ENCODE measurements at regions not wholly inside any gene's neighbourhood (a gene's known extent, or its start where the extent isn't known, plus 50 kb on each side); places are given as distances from the start of the nearest gene placed in this dataset.

GRCh38 chr11:116053548-116053919 is 549.3 kb upstream of the CADM1 start:
- peaks cover 16% of the 10 kb centered on the region for H3K4me1 Mint-ChIP-seq
- H3K27ac Mint-ChIP-seq, result no peak overlapping the region
- no peak for TF ChIP-seq CTCF (IDR thresholded peaks at IDR 0.05; ENCODE audit: unreplicated experiment in 3 of 3)
- peaks cover 25% of the 10 kb centered on the region for H3K27me3 Mint-ChIP-seq (ENCODE audit: low read depth)
- H3K36me3 Mint-ChIP-seq (ENCODE audit: low read depth), result no peaks in the 10 kb centered on the region
- H3K4me3 Mint-ChIP-seq, result no peak overlapping the region
- no peaks in the 10 kb centered on the region for H3K9me3 Mint-ChIP-seq

GRCh38 chr11:116052603-116053547 is 548.7 kb upstream of the CADM1 start:
- Mint-ChIP-seq H3K9me3 (no peaks in the 10 kb centered on the region), H3K27me3 (ENCODE audit: low read depth) (peaks cover 25% of the 10 kb centered on the region), H3K4me1 (peaks cover 16% of the 10 kb centered on the region), H3K27ac (no peak overlapping the region), H3K36me3 (ENCODE audit: low read depth) (no peaks in the 10 kb centered on the region), H3K4me3 (no peak overlapping the region)
- TF ChIP-seq CTCF (IDR thresholded peaks at IDR 0.05; ENCODE audit: unreplicated experiment in 3 of 3), result no peak

GRCh38 chr11:116051494-116051893 is 547.3 kb upstream of the CADM1 start:
- no peak overlapping the region for H3K4me3 Mint-ChIP-seq
- no peaks in the 10 kb centered on the region for H3K9me3 Mint-ChIP-seq
- H3K4me1 Mint-ChIP-seq, result peaks cover 16% of the 10 kb centered on the region
- H3K27ac Mint-ChIP-seq, result no peak overlapping the region
- no peak for TF ChIP-seq CTCF (IDR thresholded peaks at IDR 0.05; ENCODE audit: unreplicated experiment in 3 of 3)
- H3K36me3 Mint-ChIP-seq (ENCODE audit: low read depth), result no peaks in the 10 kb centered on the region
- peaks cover 24% of the 10 kb centered on the region for H3K27me3 Mint-ChIP-seq (ENCODE audit: low read depth)

DNA sequence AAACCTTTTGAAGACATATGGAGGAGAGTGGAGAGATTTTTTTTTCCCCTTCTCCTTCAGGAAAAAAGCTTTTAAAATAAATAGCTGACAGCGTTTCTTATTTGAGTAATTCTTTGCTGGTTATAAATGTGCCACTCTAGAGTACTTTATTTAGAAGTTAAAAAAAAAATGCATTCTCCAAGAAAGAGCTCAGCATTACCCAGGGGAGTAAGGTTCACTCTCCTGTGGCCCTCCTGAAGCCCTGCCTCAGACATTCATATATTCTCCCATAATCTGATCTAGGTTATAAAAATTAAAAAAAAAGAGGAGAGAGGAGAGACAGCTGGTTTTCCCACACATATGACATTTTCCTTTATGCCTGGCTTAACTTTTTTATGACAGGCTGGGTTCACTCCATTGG is 545.2 kb upstream of the CADM1 start:
- Mint-ChIP-seq H3K4me3 (no peak overlapping the region), H3K27me3 (ENCODE audit: low read depth) (peaks cover 25% of the 10 kb centered on the region), H3K4me1 (peaks cover 24% of the 10 kb centered on the region), H3K36me3 (ENCODE audit: low read depth) (no peaks in the 10 kb centered on the region), H3K9me3 (no peaks in the 10 kb centered on the region), H3K27ac (peak overlapping the region; percentile 32 to 73 (median 38))
- no peak for TF ChIP-seq CTCF (IDR thresholded peaks at IDR 0.05; ENCODE audit: unreplicated experiment in 3 of 3)

DNA sequence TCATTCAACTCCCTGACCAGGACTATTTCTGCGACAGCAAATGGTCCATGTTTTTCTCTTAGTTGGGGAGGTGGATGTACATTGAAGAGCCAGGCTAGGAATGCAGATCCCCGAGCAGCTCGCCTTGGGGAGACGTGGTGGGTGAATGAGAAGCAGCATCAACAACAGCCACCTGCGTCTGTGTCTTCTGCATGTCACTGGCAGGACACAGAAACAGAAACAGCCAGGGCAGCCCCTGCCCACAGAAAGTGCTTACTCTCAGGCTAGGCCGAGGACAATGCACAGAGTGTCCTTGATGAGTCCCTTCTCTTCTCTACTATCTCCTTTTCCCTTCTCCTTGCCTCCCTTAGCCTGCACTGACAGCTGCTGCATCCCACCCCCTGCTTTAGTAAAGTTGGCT is 541.9 kb upstream of the CADM1 start:
- H3K4me1 Mint-ChIP-seq, result peaks cover 24% of the 10 kb centered on the region
- peaks cover 27% of the 10 kb centered on the region for H3K27me3 Mint-ChIP-seq (ENCODE audit: low read depth)
- no peak overlapping the region for H3K27ac Mint-ChIP-seq
- H3K4me3 Mint-ChIP-seq, result no peak overlapping the region
- no peaks in the 10 kb centered on the region for H3K36me3 Mint-ChIP-seq (ENCODE audit: low read depth)
- no peaks in the 10 kb centered on the region for H3K9me3 Mint-ChIP-seq
- TF ChIP-seq CTCF (IDR thresholded peaks at IDR 0.05; ENCODE audit: unreplicated experiment in 3 of 3), result no peak

- no peak overlapping the region for H3K4me3 Mint-ChIP-seq
- H3K27me3 Mint-ChIP-seq (ENCODE audit: low read depth), result peaks cover 23% of the 10 kb centered on the region
- peaks cover 20% of the 10 kb centered on the region for H3K4me1 Mint-ChIP-seq
- H3K27ac Mint-ChIP-seq, result peak overlapping the region in 1 of 3 experiments; percentile 65
- no peaks in the 10 kb centered on the region for H3K36me3 Mint-ChIP-seq (ENCODE audit: low read depth)
- no peaks in the 10 kb centered on the region for H3K9me3 Mint-ChIP-seq
- no peak for TF ChIP-seq CTCF (IDR thresholded peaks at IDR 0.05; ENCODE audit: unreplicated experiment in 3 of 3)
Measured at GRCh38 chr11:116044941-116045340, 540.7 kb upstream of the CADM1 start.
